ENCODE measurements at regions not wholly inside any gene's neighbourhood (a gene's known extent, or its start where the extent isn't known, plus 50 kb on each side); places are given as distances from the start of the nearest gene placed in this dataset.

DNA sequence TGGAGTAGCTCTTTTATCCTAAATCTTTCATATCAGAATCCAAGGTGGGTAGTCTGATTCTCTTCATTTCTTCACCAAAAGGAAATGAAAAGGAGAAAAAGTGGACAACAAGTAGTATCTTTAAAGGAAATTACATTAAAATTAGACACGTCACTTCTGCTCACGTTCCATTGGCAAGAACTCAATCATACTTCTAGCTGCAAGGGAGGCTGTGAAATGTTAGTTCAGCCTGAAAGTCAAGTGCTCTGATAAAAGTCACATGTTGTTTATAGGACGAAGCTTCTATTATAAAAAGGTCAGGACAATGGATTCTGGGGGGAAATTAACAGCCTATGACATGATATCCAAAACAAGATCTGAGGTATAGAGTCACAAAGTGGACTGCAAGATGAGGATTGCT lies 164.6 kb upstream of the MCTP2 start:
- TF ChIP-seq, protein P1, sequence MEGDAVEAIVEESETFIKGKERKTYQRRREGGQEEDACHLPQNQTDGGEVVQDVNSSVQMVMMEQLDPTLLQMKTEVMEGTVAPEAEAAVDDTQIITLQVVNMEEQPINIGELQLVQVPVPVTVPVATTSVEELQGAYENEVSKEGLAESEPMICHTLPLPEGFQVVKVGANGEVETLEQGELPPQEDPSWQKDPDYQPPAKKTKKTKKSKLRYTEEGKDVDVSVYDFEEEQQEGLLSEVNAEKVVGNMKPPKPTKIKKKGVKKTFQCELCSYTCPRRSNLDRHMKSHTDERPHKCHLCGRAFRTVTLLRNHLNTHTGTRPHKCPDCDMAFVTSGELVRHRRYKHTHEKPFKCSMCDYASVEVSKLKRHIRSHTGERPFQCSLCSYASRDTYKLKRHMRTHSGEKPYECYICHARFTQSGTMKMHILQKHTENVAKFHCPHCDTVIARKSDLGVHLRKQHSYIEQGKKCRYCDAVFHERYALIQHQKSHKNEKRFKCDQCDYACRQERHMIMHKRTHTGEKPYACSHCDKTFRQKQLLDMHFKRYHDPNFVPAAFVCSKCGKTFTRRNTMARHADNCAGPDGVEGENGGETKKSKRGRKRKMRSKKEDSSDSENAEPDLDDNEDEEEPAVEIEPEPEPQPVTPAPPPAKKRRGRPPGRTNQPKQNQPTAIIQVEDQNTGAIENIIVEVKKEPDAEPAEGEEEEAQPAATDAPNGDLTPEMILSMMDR (IDR thresholded peaks at IDR 0.05; ENCODE audit: insufficient read depth, low read length), result no peak
- no peak overlapping the region for H3K4me3 ChIP-seq (ENCODE audit: low read depth, low read length)
- no peak for DNase-seq (ENCODE audit: low read depth)

- TF ChIP-seq, protein P1 (IDR thresholded peaks at IDR 0.05; ENCODE audit: insufficient read depth, low read length), result no peak
- DNase-seq (ENCODE audit: low read depth), result no peak
- H3K4me3 ChIP-seq (ENCODE audit: low read depth, low read length), result no peak overlapping the region
These were observed 165.3 kb upstream of the MCTP2 start for GRCh38 chr15:94066046-94066445.

DNA sequence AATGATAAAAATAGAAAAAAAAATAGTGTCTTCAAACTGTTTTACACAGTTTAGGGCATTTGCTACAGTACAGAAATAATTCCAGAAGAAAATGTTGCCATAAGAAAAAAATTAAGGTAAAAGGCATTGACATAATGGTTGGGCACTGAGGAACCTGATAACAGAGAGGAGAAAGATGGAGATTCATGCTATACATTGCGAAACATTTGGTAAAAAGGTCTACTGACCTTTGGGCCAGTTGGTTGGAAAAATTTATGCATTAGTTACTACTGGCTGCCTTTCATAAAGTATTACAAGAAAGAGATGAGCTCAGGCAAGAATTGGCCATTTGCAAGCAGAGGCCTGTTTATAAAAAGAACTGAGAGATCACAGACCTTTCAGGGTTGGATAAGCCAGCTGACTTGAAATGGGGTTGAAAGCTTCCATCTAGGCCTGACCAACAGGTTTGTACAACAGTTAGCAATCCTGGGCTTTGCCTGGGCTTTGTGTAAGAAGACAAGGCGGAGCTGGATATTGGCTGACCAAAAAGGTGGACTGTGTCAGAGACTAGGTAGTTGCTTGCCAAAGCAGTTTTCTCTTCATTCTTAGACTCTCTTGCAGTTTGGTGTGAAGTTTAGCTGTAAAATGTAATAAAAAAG lies 166.6 kb upstream of the MCTP2 start:
- TF ChIP-seq, protein P1 (IDR thresholded peaks at IDR 0.05; ENCODE audit: insufficient read depth, low read length), result no peak
- H3K4me3 ChIP-seq (ENCODE audit: low read depth, low read length), result no peak overlapping the region
- no peak for DNase-seq (ENCODE audit: low read depth)

GRCh38 chr15:94061041-94061440 lies 170.3 kb upstream of the MCTP2 start:
- no peak for DNase-seq (ENCODE audit: low read depth)
- TF ChIP-seq, protein P1 (IDR thresholded peaks at IDR 0.05; ENCODE audit: insufficient read depth, low read length), result no peak
- no peak overlapping the region for H3K4me3 ChIP-seq (ENCODE audit: low read depth, low read length)

DNA sequence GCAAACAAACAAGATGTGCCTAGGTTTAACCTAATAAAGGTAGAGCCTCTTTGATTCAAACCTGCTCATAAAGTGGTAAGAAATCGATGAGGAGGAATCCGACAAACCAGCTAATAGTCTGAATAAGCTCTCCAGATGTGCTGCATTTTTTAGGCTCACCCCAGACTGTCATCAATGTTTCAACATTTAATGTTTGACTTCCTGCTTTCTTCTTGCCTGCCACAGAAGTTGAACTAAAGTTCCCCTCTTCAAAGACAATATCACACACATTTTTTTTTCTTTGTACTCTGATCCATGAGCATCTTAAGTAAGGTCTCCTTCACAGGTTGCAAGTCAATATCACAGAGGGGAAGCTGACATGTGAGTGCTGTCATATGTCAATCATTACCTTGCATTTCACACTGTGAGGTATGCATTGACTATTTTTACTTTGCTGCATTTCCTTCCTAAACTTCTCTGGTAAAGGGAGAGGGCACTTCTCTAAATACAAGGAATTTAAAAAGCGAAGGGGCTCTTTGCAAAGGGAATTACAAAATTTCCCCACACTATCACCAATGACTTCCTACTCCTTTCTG lies 172.3 kb upstream of the MCTP2 start:
- TF ChIP-seq, protein P1 (IDR thresholded peaks at IDR 0.05; ENCODE audit: insufficient read depth, low read length), result no peak
- H3K4me3 ChIP-seq (ENCODE audit: low read depth, low read length), result no peak overlapping the region
- no peak for DNase-seq (ENCODE audit: low read depth)

DNA sequence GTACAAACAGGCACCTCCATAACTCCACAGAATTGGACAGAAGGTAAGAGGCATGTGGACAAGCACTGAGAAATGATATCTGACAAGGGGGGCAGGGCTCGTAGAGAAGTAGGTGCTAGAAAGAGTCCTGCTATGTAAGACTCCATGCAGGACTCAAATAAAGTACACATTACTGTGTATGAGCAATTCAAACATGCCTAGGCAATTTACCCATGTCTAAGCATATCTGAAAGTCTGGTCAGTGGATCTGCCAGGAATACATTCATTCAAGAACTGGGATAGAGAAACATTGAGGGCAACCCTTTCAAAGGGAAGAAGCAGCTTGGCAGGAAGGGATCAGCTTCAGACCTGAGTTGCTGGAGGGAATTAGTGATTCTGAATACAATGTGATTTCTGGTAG lies 174.1 kb upstream of the MCTP2 start:
- H3K4me3 ChIP-seq (ENCODE audit: low read depth, low read length), result no peak overlapping the region
- TF ChIP-seq, protein P1 (IDR thresholded peaks at IDR 0.05; ENCODE audit: insufficient read depth, low read length), result no peak
- DNase-seq (ENCODE audit: low read depth), result no peak

DNA sequence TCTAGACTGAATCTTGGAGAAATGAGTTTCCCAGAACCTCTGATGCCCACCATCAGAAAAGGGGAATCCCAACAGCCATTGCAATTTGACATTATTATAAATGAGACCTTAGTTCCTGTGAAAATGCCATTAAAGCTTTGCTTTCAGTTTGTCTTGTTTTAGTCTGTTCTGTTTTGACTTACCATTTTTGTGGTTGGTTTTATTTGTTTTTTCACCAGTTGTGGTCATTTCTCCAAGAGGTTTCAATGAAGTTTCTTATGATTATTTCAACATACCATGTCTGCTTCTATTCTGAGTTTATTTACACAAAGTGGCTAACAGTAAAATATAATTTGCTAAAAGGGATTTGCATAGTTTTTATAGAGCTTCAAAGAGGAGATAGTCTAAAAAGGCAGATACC lies 175.0 kb upstream of the MCTP2 start:
- H3K4me3 ChIP-seq (ENCODE audit: low read depth, low read length), result no peak overlapping the region
- DNase-seq (ENCODE audit: low read depth), result peak; percentile 56
- TF ChIP-seq, protein P1 (IDR thresholded peaks at IDR 0.05; ENCODE audit: insufficient read depth, low read length), result no peak
